ENCODE measurements at regions not wholly inside any gene's neighbourhood (a gene's known extent, or its start where the extent isn't known, plus 50 kb on each side); places are given as distances from the start of the nearest gene placed in this dataset.

- DNase-seq (ENCODE audit: low spot score) (no peak), ATAC-seq (ENCODE audit: low FRiP score) (no peak)
- no peak for TF ChIP-seq CTCF (IDR thresholded peaks at IDR 0.05)
Observed at GRCh38 chr5:98482321-98483300, 290.9 kb upstream of the RGMB start.

- DNase-seq (ENCODE audit: low spot score) (no peak), ATAC-seq (ENCODE audit: low FRiP score) (no peak)
- TF ChIP-seq CTCF (IDR thresholded peaks at IDR 0.05) = no peak
Observed at GRCh38 chr5:98483301-98483685, 290.2 kb upstream of the RGMB start.

- TF ChIP-seq CTCF (IDR thresholded peaks at IDR 0.05) = no peak
- ATAC-seq (ENCODE audit: low FRiP score) (no peak), DNase-seq (ENCODE audit: low spot score) (no peak)
Observed at GRCh38 chr5:98489021-98489420, 284.4 kb upstream of the RGMB start.

GRCh38 chr5:98490348-98490747, 283.1 kb upstream of the RGMB start:
- DNase-seq (ENCODE audit: low spot score) (no peak), ATAC-seq (ENCODE audit: low FRiP score) (no peak)
- no peak for TF ChIP-seq CTCF (IDR thresholded peaks at IDR 0.05)

GRCh38 chr5:98492258-98492657, 281.2 kb upstream of the RGMB start:
- DNase-seq (ENCODE audit: low spot score) = no peak
- ATAC-seq (ENCODE audit: low FRiP score) = no peak
- no peak for TF ChIP-seq CTCF (IDR thresholded peaks at IDR 0.05)

GRCh38 chr5:98497418-98497817, 276.0 kb upstream of the RGMB start:
- DNase-seq (ENCODE audit: low spot score) (no peak), ATAC-seq (ENCODE audit: low FRiP score) (no peak)
- no peak for TF ChIP-seq CTCF (IDR thresholded peaks at IDR 0.05)

GRCh38 chr5:98498028-98498427, 275.4 kb upstream of the RGMB start:
- ATAC-seq (ENCODE audit: low FRiP score) (no peak), DNase-seq (ENCODE audit: low spot score) (no peak)
- TF ChIP-seq CTCF (IDR thresholded peaks at IDR 0.05) = no peak
